ENCODE measurements at regions not wholly inside any gene's neighbourhood (a gene's known extent, or its start where the extent isn't known, plus 50 kb on each side); places are given as distances from the start of the nearest gene placed in this dataset.
A peak's percentile ranks its signal among the peaks of the same experiment; 100 is the strongest.

GRCh38 chr6:95780037-95780436 is 202.7 kb downstream of the MANEA start:
- no peak for DNase-seq (ENCODE audit: low read depth, low spot score)

GRCh38 chr6:95784019-95784418 is 206.7 kb downstream of the MANEA start:
- no peak for DNase-seq (ENCODE audit: low read depth, low spot score)

GRCh38 chr6:95784869-95785268 is 207.5 kb downstream of the MANEA start:
- DNase-seq (ENCODE audit: low read depth, low spot score), result no peak

- no peak for DNase-seq (ENCODE audit: low read depth, low spot score)
These were observed 208.4 kb downstream of the MANEA start for GRCh38 chr6:95785785-95786184.

GRCh38 chr6:95786802-95787201 is 209.5 kb downstream of the MANEA start:
- DNase-seq (ENCODE audit: low read depth, low spot score), result no peak

GRCh38 chr6:95790787-95791186 is 213.5 kb downstream of the MANEA start:
- no peak for DNase-seq (ENCODE audit: low read depth, low spot score)

- no peak for DNase-seq (ENCODE audit: low read depth, low spot score)
These were observed 217.4 kb downstream of the MANEA start for GRCh38 chr6:95794749-95795148.

- DNase-seq (ENCODE audit: low read depth, low spot score), result no peak
These were observed 218.6 kb downstream of the MANEA start for GRCh38 chr6:95795927-95796326.

- DNase-seq (ENCODE audit: low read depth, low spot score), result no peak
These were observed 218.7 kb upstream of the FUT9 start for GRCh38 chr6:95797054-95797453.

- peak; percentile 9 for DNase-seq (ENCODE audit: low read depth, low spot score)
These were observed 212.8 kb upstream of the FUT9 start for GRCh38 chr6:95802978-95803377.

GRCh38 chr6:95803889-95804288 is 211.9 kb upstream of the FUT9 start:
- DNase-seq (ENCODE audit: low read depth, low spot score), result no peak

- DNase-seq (ENCODE audit: low read depth, low spot score), result no peak
These were observed 210.8 kb upstream of the FUT9 start for GRCh38 chr6:95804847-95805541.

GRCh38 chr6:95805699-95806098 is 210.1 kb upstream of the FUT9 start:
- no peak for DNase-seq (ENCODE audit: low read depth, low spot score)

GRCh38 chr6:95815389-95816056 is 200.3 kb upstream of the FUT9 start:
- DNase-seq (ENCODE audit: low read depth, low spot score), result no peak

GRCh38 chr6:95819461-95819860 is 196.3 kb upstream of the FUT9 start:
- DNase-seq (ENCODE audit: low read depth, low spot score), result no peak

GRCh38 chr6:95819939-95820338 is 195.8 kb upstream of the FUT9 start:
- DNase-seq (ENCODE audit: low read depth, low spot score), result no peak

GRCh38 chr6:95830859-95831557 is 184.8 kb upstream of the FUT9 start:
- no peak for DNase-seq (ENCODE audit: low read depth, low spot score)

GRCh38 chr6:95837890-95838289 is 177.9 kb upstream of the FUT9 start:
- DNase-seq (ENCODE audit: low read depth, low spot score), result no peak

GRCh38 chr6:95841560-95841959 is 174.2 kb upstream of the FUT9 start:
- DNase-seq (ENCODE audit: low read depth, low spot score), result no peak

GRCh38 chr6:95846652-95847051 is 169.1 kb upstream of the FUT9 start:
- no peak for DNase-seq (ENCODE audit: low read depth, low spot score)

- no peak for DNase-seq (ENCODE audit: low read depth, low spot score)
These were observed 168.7 kb upstream of the FUT9 start for GRCh38 chr6:95847061-95847460.

GRCh38 chr6:95848717-95849116 is 167.1 kb upstream of the FUT9 start:
- no peak for DNase-seq (ENCODE audit: low read depth, low spot score)

- no peak for DNase-seq (ENCODE audit: low read depth, low spot score)
These were observed 158.9 kb upstream of the FUT9 start for GRCh38 chr6:95856876-95857364.

All from iPS DF 19.7 (cell line).